Choroid plexus epithelial cell (primary cell): ENCODE measurements at regions not wholly inside any gene's neighbourhood (a gene's known extent, or its start where the extent isn't known, plus 50 kb on each side); places are given as distances from the start of the nearest gene placed in this dataset.

Experiments used
- DNase-seq: peaks from one replicate; pipeline ENCODE4 v3.0.0-alpha.2; 2010; ENCODE audit warnings: low read depth
- H3K4me3 ChIP-seq: 2 replicates; pipeline ENCODE4 v1.5.1; 2011; ENCODE audit warnings: low read depth, mild to moderate bottlenecking, control low read depth, low read length, moderate library complexity
- TF ChIP-seq, protein P1 (sequence below): conservative IDR thresholded peaks from 2 replicates; pipeline ENCODE4 v1.5.1; 2011; ENCODE audit warnings: low read depth, mild to moderate bottlenecking, control low read depth, inconsistent platforms, low read length, moderate library complexity

DNA sequence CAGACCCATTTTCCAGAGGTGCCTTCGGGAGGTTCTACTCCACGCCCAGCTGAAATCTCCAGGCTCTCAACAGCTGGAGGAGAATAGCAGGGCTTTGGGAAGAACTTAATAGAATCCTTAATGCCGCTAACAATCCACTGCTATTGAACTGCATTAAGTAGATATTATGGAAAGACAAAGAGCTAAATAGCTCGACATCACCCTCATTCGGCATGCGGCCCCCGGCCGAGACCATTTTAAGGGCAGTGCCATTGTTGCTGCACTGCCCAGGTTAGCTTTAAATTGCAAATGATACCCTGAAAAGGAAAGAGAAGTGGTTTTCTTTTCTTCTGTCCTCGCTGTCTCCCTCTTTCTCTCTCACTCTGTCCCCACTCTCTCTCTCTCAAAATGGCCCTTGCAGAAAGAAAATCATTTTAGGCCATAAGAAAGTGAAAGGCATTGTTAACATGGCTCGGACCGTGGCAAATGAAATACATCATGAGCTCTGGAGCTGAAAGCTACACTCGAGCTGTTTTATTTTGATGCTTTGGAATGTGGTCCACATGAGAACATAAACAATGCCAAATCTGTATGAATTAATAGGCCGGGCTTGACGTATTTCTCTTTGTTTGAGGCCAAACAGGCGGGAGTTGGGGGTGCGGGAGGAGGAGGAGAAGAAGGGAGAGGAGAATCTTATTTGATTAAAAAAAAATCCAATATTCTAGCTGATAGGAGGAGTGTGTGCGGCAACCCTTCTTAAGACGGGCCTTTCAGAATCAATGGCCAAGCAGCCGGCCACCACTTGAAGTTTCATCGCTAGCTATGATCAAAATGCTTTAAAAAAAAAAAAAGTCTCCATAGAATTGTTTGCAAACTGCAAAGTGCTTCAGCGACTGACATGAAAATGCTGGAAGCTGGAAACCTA, 298.8 kb upstream of the IRX3 start:
- TF ChIP-seq, protein P1, sequence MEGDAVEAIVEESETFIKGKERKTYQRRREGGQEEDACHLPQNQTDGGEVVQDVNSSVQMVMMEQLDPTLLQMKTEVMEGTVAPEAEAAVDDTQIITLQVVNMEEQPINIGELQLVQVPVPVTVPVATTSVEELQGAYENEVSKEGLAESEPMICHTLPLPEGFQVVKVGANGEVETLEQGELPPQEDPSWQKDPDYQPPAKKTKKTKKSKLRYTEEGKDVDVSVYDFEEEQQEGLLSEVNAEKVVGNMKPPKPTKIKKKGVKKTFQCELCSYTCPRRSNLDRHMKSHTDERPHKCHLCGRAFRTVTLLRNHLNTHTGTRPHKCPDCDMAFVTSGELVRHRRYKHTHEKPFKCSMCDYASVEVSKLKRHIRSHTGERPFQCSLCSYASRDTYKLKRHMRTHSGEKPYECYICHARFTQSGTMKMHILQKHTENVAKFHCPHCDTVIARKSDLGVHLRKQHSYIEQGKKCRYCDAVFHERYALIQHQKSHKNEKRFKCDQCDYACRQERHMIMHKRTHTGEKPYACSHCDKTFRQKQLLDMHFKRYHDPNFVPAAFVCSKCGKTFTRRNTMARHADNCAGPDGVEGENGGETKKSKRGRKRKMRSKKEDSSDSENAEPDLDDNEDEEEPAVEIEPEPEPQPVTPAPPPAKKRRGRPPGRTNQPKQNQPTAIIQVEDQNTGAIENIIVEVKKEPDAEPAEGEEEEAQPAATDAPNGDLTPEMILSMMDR = no peak
- DNase-seq = no peak
- H3K4me3 ChIP-seq = no peak overlapping the region

DNA sequence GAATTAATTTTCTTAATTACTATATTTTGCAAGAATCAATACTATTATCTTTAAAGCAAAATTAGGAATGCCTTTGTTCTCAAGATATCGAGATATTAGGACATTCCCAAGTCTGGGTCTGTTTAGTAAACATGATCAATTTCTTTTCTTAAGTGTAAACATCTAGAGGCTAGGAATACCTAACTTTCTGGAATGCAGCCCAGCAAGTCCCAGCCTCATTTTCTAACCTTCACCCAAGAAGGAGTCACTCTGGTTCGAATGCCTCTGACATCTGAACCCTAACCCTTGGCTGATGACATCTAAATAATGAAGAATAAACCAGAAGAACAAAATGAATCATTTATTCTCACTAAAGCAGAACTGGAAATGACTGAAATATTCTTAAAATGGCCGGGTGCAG, 297.5 kb upstream of the IRX3 start:
- DNase-seq = no peak
- no peak overlapping the region for H3K4me3 ChIP-seq
- TF ChIP-seq, protein P1 = no peak

DNA sequence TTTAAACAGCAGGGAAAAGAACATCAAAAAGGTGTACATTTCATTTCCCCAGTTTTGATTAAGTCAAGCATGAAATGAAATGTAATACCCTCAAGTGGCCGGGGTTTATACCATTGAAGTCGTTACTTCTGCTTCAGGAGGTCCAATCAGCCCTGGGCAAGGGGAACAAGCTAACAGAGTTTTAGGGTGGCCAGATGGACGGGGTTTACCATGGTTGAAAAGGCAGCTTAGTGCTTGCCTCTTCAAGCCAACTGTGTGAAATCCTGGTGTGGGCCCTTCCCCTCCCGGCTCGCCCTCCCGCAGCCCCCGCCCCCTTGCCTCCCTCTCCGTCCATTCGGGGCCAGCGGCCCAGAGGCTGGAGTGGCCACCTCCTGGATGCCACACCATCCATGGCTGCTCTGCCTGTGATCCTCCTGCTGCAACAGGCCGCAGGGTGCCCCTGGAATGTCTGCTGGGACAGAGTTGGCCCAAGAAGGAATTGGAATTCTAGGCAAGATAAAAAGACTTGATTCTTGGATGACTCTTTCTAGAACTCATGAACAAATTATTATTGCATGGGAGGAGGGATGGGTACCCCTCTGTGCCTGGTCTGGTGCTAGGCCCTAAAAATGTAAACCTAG, 296.2 kb upstream of the IRX3 start:
- DNase-seq = no peak
- no peak overlapping the region for H3K4me3 ChIP-seq
- TF ChIP-seq, protein P1 = no peak

DNA sequence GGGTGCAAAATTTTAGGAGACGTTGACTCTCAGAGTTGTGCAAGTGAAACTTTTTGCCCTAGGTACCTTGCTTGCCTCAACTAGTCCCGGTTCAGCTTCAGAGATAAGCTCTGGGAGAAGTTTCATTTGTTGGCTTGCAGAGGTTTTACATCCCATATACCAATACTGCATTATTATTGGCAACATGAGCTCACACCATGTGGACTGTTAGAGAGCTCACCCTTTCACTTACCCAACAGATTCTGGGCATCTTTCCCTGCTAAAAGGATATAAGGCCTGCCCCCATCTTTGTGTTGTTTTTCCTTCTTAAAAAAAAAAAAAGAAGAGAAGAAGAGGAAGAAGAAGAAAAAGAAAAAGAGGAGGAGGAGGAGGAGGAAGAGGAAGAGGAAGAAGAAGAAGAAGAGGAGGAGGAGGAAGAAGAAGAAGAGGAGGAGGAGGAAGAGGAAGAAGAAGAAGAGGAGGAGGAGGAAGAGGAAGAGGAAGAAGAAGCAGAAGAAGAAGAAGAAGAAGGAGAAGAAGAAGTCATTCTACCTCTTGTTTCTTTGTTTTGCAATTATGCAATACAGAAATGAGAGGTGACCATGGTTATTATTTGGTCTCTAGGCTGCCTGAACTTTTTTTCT, 292.6 kb upstream of the IRX3 start:
- DNase-seq = no peak
- TF ChIP-seq, protein P1 = no peak
- H3K4me3 ChIP-seq = no peak overlapping the region

DNA sequence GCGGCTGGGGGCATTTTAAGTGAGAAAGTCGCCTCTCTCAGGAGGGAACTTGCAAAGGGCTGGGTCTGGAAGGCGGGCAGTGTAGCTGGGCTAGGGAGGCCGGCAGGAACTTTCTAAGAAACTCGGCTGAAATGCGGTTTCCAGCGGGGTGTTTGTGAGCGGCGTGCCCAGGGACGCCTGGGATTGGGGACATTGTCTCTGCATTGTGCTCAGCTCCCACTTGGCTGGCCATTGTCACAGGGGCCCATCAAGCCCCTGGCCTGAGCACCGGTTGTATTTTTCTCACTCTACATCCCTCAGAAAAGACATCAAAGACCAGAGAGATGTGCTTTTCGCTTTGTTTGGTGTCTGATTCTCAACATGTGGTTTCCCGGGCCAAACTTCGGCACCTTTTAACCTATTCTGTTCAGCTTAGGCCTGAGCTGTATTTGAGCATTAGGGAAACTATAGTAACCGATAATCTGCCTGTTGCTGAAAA, 291.1 kb upstream of the IRX3 start:
- no peak overlapping the region for H3K4me3 ChIP-seq
- TF ChIP-seq, protein P1 = no peak
- DNase-seq = no peak

DNA sequence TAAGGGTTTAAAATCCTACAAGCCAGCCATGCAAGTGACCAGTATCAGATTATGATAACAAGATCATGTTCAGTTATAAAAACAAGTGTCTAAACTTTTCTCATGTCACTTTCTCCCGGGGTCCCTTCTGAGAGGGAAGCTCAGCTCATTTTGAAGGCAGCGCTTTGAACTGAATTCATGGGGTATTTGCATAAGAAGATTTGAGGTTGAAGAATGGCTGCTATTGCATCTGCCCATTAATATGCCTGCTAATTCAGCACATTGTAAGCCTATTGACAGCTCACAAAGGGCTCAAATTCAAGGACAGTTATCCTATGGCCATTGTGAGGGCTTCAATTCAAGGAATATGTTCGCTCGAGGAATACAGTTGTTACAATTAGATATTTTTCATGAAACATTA, 290.2 kb upstream of the IRX3 start:
- H3K4me3 ChIP-seq = no peak overlapping the region
- TF ChIP-seq, protein P1 = no peak
- no peak for DNase-seq
